Stimulated activated naive CD8-positive, alpha-beta T cell treated with anti-CD3 and anti-CD28 coated beads, Interleukin-15, Interleukin-2, amounts not matched to agents 100 ng/mL and 50 ng/mL, for 24 hours (primary cell): ENCODE measurements at regions not wholly inside any gene's neighbourhood (a gene's known extent, or its start where the extent isn't known, plus 50 kb on each side); places are given as distances from the start of the nearest gene placed in this dataset.

Experiments
- H3K27ac Mint-ChIP-seq: one replicate; pipeline ENCODE4 v1.8.0; 2021; ENCODE audit warnings: mild to moderate bottlenecking, mixed read lengths
- H3K27me3 Mint-ChIP-seq: one replicate; pipeline ENCODE4 v1.8.0; 2021; ENCODE audit warnings: mixed read lengths
- H3K36me3 Mint-ChIP-seq: one replicate; pipeline ENCODE4 v1.8.0; 2021; ENCODE audit warnings: low read depth, mixed read lengths
- H3K4me1 Mint-ChIP-seq: one replicate; pipeline ENCODE4 v1.8.0; 2021; ENCODE audit warnings: low read depth, mixed read lengths
- H3K4me3 Mint-ChIP-seq: one replicate; pipeline ENCODE4 v1.8.0; 2021; ENCODE audit warnings: mild to moderate bottlenecking, mixed read lengths
- H3K9me3 Mint-ChIP-seq: one replicate; pipeline ENCODE4 v1.8.0; 2021; ENCODE audit warnings: mixed read lengths

- H3K36me3 Mint-ChIP-seq, result no peaks in the 10 kb centered on the region
- H3K4me1 Mint-ChIP-seq, result no peaks in the 10 kb centered on the region
Measured at GRCh38 chr11:133693110-133693509, 152.2 kb downstream of the SPATA19 start.

GRCh38 chr11:133692126-133692934 lies 153.0 kb downstream of the SPATA19 start:
- Mint-ChIP-seq H3K4me1 (no peaks in the 10 kb centered on the region), H3K27me3 (peaks cover 3% of the 10 kb centered on the region), H3K9me3 (no peaks in the 10 kb centered on the region), H3K27ac (no peak overlapping the region), H3K4me3 (no peak overlapping the region), H3K36me3 (no peaks in the 10 kb centered on the region)

More at GRCh38 chr11:133693110-133693509, 152.2 kb downstream of the SPATA19 start:
- Mint-ChIP-seq H3K27ac (no peak overlapping the region), H3K4me3 (no peak overlapping the region), H3K27me3 (peaks cover 3% of the 10 kb centered on the region), H3K9me3 (no peaks in the 10 kb centered on the region)

GRCh38 chr11:133687781-133688180 lies 155.5 kb upstream of the OPCML start:
- Mint-ChIP-seq H3K36me3 (no peaks in the 10 kb centered on the region), H3K27me3 (peaks cover 3% of the 10 kb centered on the region), H3K27ac (no peak overlapping the region), H3K4me3 (no peak overlapping the region), H3K4me1 (no peaks in the 10 kb centered on the region), H3K9me3 (no peaks in the 10 kb centered on the region)

GRCh38 chr11:133681901-133682300 lies 149.6 kb upstream of the OPCML start:
- H3K4me1 Mint-ChIP-seq, result no peaks in the 10 kb centered on the region
- H3K27me3 Mint-ChIP-seq, result no peaks in the 10 kb centered on the region
- no peak overlapping the region for H3K4me3 Mint-ChIP-seq
- H3K27ac Mint-ChIP-seq, result no peak overlapping the region
- H3K36me3 Mint-ChIP-seq, result no peaks in the 10 kb centered on the region
- no peaks in the 10 kb centered on the region for H3K9me3 Mint-ChIP-seq

GRCh38 chr11:133679896-133680295 lies 147.6 kb upstream of the OPCML start:
- H3K36me3 Mint-ChIP-seq, result no peaks in the 10 kb centered on the region
- H3K27ac Mint-ChIP-seq, result no peak overlapping the region
- H3K27me3 Mint-ChIP-seq, result peaks cover 3% of the 10 kb centered on the region
- H3K9me3 Mint-ChIP-seq, result peaks cover 3% of the 10 kb centered on the region
- H3K4me1 Mint-ChIP-seq, result no peaks in the 10 kb centered on the region
- no peak overlapping the region for H3K4me3 Mint-ChIP-seq

- H3K9me3 Mint-ChIP-seq, result peaks cover 3% of the 10 kb centered on the region
- H3K4me1 Mint-ChIP-seq, result no peaks in the 10 kb centered on the region
- no peak overlapping the region for H3K27ac Mint-ChIP-seq
- H3K4me3 Mint-ChIP-seq, result no peak overlapping the region
- peaks cover 3% of the 10 kb centered on the region for H3K27me3 Mint-ChIP-seq
- no peaks in the 10 kb centered on the region for H3K36me3 Mint-ChIP-seq
Measured at GRCh38 chr11:133678191-133678590, 145.9 kb upstream of the OPCML start.

GRCh38 chr11:133677387-133677786 lies 145.1 kb upstream of the OPCML start:
- Mint-ChIP-seq H3K4me3 (no peak overlapping the region), H3K27ac (no peak overlapping the region), H3K4me1 (no peaks in the 10 kb centered on the region), H3K9me3 (peaks cover 3% of the 10 kb centered on the region), H3K27me3 (peaks cover 3% of the 10 kb centered on the region), H3K36me3 (no peaks in the 10 kb centered on the region)

GRCh38 chr11:133676265-133676664 lies 144.0 kb upstream of the OPCML start:
- Mint-ChIP-seq H3K36me3 (no peaks in the 10 kb centered on the region), H3K27me3 (peaks cover 3% of the 10 kb centered on the region), H3K4me3 (no peak overlapping the region), H3K4me1 (no peaks in the 10 kb centered on the region), H3K9me3 (peaks cover 3% of the 10 kb centered on the region), H3K27ac (no peak overlapping the region)

GRCh38 chr11:133669371-133670053 lies 137.2 kb upstream of the OPCML start:
- no peaks in the 10 kb centered on the region for H3K9me3 Mint-ChIP-seq
- no peaks in the 10 kb centered on the region for H3K4me1 Mint-ChIP-seq
- H3K27me3 Mint-ChIP-seq, result no peaks in the 10 kb centered on the region
- no peaks in the 10 kb centered on the region for H3K36me3 Mint-ChIP-seq
- no peak overlapping the region for H3K27ac Mint-ChIP-seq
- H3K4me3 Mint-ChIP-seq, result no peak overlapping the region

GRCh38 chr11:133663135-133663985 lies 131.1 kb upstream of the OPCML start:
- H3K9me3 Mint-ChIP-seq, result no peaks in the 10 kb centered on the region
- peaks cover 5% of the 10 kb centered on the region for H3K27me3 Mint-ChIP-seq
- no peak overlapping the region for H3K27ac Mint-ChIP-seq
- no peak overlapping the region for H3K4me3 Mint-ChIP-seq
- H3K4me1 Mint-ChIP-seq, result no peaks in the 10 kb centered on the region
- H3K36me3 Mint-ChIP-seq, result no peaks in the 10 kb centered on the region

- Mint-ChIP-seq H3K4me3 (no peak overlapping the region), H3K4me1 (no peaks in the 10 kb centered on the region), H3K27me3 (peaks cover 8% of the 10 kb centered on the region), H3K36me3 (no peaks in the 10 kb centered on the region), H3K27ac (no peak overlapping the region), H3K9me3 (peaks cover 3% of the 10 kb centered on the region)
Measured at GRCh38 chr11:133661846-133662245, 129.5 kb upstream of the OPCML start.

GRCh38 chr11:133660202-133660568 lies 127.9 kb upstream of the OPCML start:
- Mint-ChIP-seq H3K9me3 (peaks cover 3% of the 10 kb centered on the region), H3K27me3 (peaks cover 8% of the 10 kb centered on the region), H3K4me3 (no peak overlapping the region), H3K4me1 (no peaks in the 10 kb centered on the region), H3K27ac (no peak overlapping the region), H3K36me3 (no peaks in the 10 kb centered on the region)

- no peak overlapping the region for H3K4me3 Mint-ChIP-seq
- no peak overlapping the region for H3K27ac Mint-ChIP-seq
- H3K36me3 Mint-ChIP-seq, result no peaks in the 10 kb centered on the region
- no peaks in the 10 kb centered on the region for H3K4me1 Mint-ChIP-seq
- peaks cover 8% of the 10 kb centered on the region for H3K27me3 Mint-ChIP-seq
- peaks cover 3% of the 10 kb centered on the region for H3K9me3 Mint-ChIP-seq
Measured at GRCh38 chr11:133659538-133660201, 127.4 kb upstream of the OPCML start.

GRCh38 chr11:133657054-133657453 lies 124.8 kb upstream of the OPCML start:
- H3K9me3 Mint-ChIP-seq, result peaks cover 3% of the 10 kb centered on the region
- peaks cover 3% of the 10 kb centered on the region for H3K27me3 Mint-ChIP-seq
- H3K4me1 Mint-ChIP-seq, result no peaks in the 10 kb centered on the region
- no peaks in the 10 kb centered on the region for H3K36me3 Mint-ChIP-seq
- no peak overlapping the region for H3K4me3 Mint-ChIP-seq
- H3K27ac Mint-ChIP-seq, result no peak overlapping the region
